GM18502 (cell line): ENCODE measurements at regions not wholly inside any gene's neighbourhood (a gene's known extent, or its start where the extent isn't known, plus 50 kb on each side); places are given as distances from the start of the nearest gene placed in this dataset.
"Not testable (repeated sequence)": the region's sequence is repeated elsewhere in the genome, so short reads cannot be mapped to it uniquely, and the experiment has no call there.

Source experiments
- ATAC-seq: cut with Tn5 transposase; IDR thresholded peaks from one replicate; pipeline ENCODE4 v1.9.1; 2021; ENCODE audit warnings: mild to moderate bottlenecking; ENCODE audit not compliant: unreplicated experiment, poor library complexity

DNA sequence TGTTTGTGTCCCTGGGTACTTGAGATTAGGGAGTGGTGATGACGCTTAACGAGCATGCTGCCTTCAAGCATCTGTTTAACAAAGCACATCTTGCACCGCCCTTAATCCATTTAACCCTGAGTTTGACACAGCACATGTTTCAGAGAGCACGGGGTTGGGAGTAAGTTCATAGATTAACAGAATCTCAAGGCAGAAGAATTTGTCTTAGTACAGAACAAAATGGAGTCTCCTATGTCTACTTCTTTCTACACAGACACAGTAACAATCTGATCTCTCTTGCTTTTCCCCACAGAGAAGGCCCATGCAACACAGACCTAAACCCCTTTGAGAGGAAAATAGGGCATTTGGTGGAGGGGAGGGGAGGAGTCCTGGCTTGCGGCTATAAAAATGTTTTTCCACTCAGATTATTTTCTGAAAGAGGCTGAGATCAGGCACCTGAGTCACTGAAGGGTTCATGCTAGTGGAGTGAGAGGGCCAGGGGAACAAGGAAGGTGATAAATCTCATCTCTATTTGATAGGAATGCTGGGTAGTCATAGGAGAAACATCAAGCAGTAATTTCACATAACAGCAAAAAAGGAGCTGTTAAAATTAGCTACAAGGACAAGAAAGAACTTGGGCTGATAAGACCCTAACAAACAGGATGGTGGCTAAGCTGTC is 136.9 kb downstream of the OR2B2 start:
- not testable (repeated sequence) for ATAC-seq

DNA sequence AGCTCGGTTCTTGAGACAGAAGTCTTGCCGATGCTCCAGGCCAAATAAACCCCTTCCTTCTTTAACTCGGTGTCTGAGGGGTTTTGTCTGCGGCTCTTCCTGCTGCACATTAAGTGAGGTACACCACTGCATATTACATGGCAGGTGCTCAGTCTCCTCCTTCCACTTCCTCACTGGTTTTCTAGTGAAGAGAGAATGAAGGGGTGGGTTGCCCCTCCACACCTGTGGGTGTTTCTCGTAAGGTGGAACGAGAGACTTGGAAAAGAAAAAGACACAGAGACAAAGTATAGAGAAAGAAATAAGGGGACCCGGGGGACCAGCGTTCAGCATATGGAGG is 138.0 kb downstream of the OR2B2 start:
- ATAC-seq: not testable (repeated sequence)

DNA sequence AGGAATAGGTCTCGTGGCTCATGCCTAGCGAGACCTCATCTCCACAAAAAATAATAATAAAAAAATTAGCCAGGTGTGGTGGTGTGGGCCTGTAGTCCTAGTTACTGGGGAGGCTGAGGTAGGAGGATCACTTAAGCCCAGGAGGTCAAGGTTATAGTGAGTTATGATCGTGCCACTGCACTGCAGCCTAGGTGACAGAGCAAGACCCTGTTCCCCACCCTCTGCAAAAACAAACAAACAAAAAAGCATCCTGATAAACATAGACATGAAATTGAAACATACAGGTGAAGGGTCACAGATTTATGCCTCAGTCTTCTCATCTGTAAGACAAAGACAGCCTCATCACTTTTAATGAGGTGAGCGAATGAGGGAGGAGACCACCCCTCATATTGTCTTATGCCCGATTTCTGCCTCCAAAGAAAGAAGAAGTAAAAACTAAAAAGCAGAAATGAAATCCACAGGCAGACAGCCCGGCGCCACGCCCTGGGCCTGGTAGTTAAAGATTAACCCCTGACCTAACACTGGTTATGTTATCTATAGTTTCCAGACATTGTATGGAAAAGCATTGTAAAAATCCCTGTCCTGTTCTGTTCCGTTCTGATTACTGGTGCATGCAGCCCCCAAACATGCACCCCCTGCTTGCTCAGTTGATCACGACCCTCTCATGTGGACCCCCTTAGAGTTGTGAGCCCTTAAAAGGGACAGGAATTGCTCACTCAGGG is 138.5 kb downstream of the OR2B2 start:
- ATAC-seq: not testable (repeated sequence)

DNA sequence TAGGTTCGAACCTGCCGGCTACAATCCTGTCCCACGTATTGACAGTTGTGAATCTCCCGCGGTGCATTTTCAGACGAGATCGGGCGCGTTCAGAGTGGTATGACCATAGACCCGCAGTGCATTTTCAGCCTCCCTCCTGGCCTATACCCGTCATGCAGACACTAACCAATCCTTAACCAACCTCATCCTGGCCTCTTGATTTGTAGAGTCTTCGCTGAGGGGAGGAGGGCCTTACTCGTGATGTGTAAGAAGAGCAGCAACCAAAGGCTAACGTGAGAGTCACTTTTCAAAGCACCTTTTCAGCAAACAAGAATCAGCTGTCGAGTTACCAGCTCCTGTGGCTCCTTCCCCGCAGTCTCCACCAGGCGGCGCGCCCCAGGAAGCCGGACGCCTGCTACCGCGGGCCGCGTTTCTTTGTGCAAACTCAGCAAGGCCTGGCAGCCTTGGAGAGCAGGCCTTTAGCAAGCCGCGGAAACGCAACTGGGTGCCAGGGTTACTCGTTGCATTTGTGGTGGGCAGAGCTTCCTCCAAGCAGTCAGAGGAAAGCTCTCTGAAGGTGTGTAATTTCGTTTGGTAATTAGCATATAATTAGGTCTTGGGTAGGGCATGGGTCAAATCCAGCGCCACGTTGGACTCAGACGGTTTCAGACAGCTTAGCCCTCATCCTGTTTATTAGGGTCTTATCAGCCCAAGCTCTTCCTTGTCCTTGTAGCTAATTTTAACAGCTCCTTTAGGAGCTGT is 139.8 kb downstream of the OR2B2 start:
- ATAC-seq: peak; percentile 86

- no peak for ATAC-seq
Observed at GRCh38 chr6:27771235-27771634, 141.0 kb downstream of the OR2B2 start.

- ATAC-seq: no peak
Observed at GRCh38 chr6:27770724-27771123, 141.5 kb downstream of the OR2B2 start.

GRCh38 chr6:27768556-27768955 is 143.6 kb downstream of the OR2B2 start:
- ATAC-seq: no peak

DNA sequence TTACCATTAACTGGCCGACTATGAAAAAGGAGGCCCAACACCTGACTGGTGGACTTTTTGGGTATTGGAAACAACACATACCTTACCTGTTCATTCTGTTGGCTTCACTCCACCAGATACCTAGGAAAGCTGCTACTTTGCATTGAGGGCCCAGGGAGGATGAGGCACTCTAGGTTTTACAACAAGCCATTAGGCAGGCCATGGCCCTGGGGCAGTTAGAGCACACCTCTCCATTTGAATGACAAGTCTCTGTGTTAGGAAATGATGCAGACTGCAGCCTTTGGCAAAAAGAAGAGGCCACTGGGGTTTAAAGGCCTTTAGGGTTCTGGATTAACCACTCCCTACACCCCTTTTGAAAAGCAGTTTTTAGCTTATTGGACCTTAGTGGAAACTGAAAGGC is 144.3 kb downstream of the OR2B2 start:
- ATAC-seq: no peak

- no peak for ATAC-seq
Observed at GRCh38 chr6:27766405-27766804, 145.8 kb downstream of the OR2B2 start.

DNA sequence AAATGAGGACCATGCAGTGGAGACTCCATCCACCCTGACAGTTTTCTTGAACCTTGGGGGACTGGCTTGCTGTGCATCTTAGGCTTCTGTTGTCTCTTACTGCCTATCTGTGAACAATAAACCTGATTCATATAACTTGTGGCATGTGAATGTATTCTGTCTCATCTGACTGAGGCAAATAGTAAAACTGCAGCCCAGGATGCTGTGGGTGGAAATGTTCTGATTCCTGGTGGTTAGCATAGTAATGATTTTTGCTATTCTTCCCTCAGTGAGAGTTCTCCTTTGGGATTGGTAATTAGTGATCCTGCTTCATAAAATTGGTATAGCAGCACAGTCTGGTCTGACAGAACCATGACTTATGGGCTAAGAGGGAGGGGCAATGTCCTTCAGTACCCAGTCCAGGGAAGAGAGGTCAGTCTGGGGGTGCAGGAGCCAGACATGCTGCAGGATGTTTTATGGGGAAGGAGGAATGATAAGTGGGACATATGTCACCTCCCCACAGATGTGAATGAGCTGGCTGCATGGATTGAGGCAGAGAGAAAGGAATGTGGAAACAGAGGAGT is 147.1 kb downstream of the OR2B2 start:
- ATAC-seq: no peak

DNA sequence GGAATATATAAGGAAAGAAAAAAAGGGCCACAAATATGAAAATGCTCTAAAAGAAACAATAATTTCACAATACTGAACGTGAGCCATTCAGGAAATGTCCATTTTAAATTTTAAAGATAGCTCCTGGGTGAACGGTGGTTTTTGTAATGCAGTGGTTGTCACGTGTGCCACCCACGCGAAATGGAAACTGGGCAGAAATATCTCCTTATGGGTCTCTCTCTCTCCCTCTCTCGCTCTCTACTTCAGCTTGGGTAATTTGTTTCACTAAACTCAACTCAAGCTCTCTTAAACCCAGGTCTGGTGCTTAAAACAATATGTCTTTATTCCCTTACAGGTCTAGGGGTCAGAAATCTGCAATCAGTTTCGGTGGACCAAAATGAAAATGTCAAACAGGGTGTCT is 150.8 kb downstream of the OR2B2 start:
- ATAC-seq: no peak

DNA sequence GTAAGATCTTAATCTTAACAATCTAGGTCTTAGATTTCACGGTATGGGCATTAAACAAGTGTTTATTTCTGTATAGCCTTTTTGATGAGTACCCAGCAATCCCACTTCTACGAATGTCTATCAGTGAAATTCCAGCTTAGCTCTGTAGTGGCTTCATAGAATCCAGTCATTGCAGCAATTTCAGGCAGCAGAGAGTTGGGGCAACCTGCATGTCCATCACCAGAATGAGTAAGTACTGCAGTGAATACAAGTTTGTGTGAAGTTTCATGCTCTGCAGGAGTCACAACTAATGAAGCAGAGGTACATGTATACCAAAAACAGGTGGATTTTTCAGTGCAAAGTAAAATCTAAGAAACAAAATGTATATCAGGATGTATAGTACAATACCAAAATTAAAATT is 151.7 kb downstream of the OR2B2 start:
- ATAC-seq: no peak

- ATAC-seq: no peak
Observed at GRCh38 chr6:27759930-27760329, 152.3 kb downstream of the OR2B2 start.

GRCh38 chr6:27758491-27758890 is 153.7 kb downstream of the OR2B2 start:
- no peak for ATAC-seq

GRCh38 chr6:27757307-27757706 is 154.9 kb downstream of the OR2B2 start:
- no peak for ATAC-seq

- no peak for ATAC-seq
Observed at GRCh38 chr6:27755768-27756167, 156.4 kb downstream of the OR2B2 start.

- no peak for ATAC-seq
Observed at GRCh38 chr6:27754408-27754782, 157.8 kb downstream of the OR2B2 start.

- peak; percentile 60 for ATAC-seq
Observed at GRCh38 chr6:27753668-27754407, 158.4 kb downstream of the OR2B2 start.

DNA sequence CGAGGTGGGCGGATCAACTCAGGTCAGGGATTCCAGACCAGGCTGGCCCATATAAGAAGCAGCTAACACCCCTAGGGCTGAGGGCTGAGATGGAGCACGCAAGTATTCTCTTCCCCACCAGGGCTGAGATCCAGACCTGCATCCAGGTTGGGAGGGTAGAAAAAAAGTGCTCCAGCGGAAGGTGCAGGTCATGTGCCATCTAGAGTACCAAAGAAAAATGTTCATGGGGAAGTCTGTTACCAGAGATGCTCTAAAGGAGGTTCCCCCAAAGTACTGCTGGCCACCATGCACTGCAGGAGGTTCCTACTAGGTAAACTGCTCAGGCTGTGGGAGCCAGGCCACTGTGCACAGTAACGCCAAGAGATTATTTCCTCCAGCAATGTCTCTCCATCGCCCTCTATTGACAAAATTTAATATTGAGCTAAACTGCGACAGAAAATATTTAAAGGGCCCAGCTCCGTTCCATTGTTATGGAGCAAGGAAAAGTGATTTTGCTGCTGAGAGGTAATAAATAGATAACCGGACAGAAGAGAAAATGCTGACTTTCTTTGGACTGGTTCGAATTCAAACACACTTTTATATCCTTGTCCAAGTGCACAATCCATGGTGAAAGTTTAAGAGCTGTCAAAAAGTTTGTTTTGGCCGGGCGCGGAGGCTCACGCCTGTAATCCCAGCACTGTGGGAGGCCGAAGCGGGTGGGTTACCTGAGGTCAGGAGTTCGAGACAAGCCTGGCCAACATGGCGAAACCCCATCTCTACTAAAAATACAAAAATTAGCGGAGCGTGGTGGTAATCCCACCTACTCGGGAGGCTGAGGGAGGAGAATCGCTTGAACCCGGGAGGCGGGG is 159.9 kb downstream of the OR2B2 start:
- ATAC-seq: peak; percentile 50

- no peak for ATAC-seq
Observed at GRCh38 chr6:27748661-27749060, 163.5 kb downstream of the OR2B2 start.
